ENCODE measurements at regions not wholly inside any gene's neighbourhood (a gene's known extent, or its start where the extent isn't known, plus 50 kb on each side); places are given as distances from the start of the nearest gene placed in this dataset.
"Not testable (repeated sequence)": the region's sequence is repeated elsewhere in the genome, so short reads cannot be mapped to it uniquely, and the experiment has no call there.

DNA sequence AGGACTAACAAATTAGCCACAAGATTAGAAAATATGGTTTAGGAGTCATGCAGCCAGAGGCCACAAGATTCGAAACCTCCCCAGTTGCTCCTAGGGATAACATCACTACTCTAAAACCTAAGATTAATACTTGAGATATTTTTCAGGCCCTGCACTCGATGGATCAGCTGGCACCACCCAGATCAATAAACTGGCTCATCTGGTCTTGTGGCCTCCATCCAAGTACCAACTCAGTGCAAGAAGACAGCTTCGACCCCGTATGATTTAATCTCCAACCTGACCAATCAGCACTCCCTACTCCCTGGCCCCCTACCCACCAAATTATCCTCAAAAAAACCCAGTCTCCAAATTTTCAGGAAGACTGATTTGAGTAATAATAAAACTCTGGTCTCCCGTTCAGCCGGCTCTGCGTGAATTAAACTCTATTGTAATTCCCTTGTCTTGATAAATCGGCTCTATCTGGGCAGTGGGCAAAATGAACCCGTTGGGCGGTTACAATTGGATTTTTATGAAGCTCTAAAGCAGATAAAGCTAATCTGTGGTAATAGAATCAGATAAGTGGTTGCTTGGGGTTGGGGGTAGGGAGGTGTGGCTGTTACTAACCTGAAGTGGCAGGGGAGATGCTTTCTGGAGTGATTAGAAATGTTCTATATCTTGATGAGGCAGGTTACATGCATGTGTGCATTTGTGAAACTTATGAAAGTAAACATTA lies 91.8 kb upstream of the ATXN3L start:
- TF ChIP-seq, protein P1, sequence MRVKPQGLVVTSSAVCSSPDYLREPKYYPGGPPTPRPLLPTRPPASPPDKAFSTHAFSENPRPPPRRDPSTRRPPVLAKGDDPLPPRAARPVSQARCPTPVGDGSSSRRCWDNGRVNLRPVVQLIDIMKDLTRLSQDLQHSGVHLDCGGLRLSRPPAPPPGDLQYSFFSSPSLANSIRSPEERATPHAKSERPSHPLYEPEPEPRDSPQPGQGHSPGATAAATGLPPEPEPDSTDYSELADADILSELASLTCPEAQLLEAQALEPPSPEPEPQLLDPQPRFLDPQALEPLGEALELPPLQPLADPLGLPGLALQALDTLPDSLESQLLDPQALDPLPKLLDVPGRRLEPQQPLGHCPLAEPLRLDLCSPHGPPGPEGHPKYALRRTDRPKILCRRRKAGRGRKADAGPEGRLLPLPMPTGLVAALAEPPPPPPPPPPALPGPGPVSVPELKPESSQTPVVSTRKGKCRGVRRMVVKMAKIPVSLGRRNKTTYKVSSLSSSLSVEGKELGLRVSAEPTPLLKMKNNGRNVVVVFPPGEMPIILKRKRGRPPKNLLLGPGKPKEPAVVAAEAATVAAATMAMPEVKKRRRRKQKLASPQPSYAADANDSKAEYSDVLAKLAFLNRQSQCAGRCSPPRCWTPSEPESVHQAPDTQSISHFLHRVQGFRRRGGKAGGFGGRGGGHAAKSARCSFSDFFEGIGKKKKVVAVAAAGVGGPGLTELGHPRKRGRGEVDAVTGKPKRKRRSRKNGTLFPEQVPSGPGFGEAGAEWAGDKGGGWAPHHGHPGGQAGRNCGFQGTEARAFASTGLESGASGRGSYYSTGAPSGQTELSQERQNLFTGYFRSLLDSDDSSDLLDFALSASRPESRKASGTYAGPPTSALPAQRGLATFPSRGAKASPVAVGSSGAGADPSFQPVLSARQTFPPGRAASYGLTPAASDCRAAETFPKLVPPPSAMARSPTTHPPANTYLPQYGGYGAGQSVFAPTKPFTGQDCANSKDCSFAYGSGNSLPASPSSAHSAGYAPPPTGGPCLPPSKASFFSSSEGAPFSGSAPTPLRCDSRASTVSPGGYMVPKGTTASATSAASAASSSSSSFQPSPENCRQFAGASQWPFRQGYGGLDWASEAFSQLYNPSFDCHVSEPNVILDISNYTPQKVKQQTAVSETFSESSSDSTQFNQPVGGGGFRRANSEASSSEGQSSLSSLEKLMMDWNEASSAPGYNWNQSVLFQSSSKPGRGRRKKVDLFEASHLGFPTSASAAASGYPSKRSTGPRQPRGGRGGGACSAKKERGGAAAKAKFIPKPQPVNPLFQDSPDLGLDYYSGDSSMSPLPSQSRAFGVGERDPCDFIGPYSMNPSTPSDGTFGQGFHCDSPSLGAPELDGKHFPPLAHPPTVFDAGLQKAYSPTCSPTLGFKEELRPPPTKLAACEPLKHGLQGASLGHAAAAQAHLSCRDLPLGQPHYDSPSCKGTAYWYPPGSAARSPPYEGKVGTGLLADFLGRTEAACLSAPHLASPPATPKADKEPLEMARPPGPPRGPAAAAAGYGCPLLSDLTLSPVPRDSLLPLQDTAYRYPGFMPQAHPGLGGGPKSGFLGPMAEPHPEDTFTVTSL (CRISPR knock-in tag; IDR thresholded peaks at IDR 0.05; ENCODE audit: borderline replicate concordance) = no peak
- Histone ChIP-seq H3K27me3 (ENCODE audit: control insufficient read depth in 1 of 2, insufficient read depth in 2 of 2, low read length in 2 of 2) (no peaks in the 10 kb centered on the region), H3K27ac (ENCODE audit: extremely low read length, insufficient read depth, low read length) (no peak overlapping the region), H3K4me3 (replicated peaks in 1 of 3; ENCODE audit: insufficient read depth in 1 of 3, low read depth in 2 of 3, low read length in 3 of 3) (no peak overlapping the region), H3K79me2 (ENCODE audit: insufficient read depth, low read length) (no peaks in the 10 kb centered on the region), H3K4me2 (ENCODE audit: low read depth, low read length) (no peak overlapping the region), H2AFZ (ENCODE audit: low read length) (no peak overlapping the region), H3K36me3 (replicated peaks in 1 of 2; ENCODE audit: control insufficient read depth in 1 of 2, insufficient read depth in 2 of 2, low read length in 2 of 2) (no peaks in the 10 kb centered on the region), H3K4me1 (ENCODE audit: insufficient read depth, low read length) (no peaks in the 10 kb centered on the region), H3K9ac (ENCODE audit: insufficient read depth, low read depth, low read length) (no peak overlapping the region), H3K9me3 (ENCODE audit: low read length) (no peaks in the 10 kb centered on the region), H4K20me1 (ENCODE audit: insufficient read depth, low read length) (no peaks in the 10 kb centered on the region)
- ATAC-seq = no peak
- DNase-seq (ENCODE audit: low spot score) = no peak
- no peak for FAIRE-seq
- ChIA-PET CTCF (ENCODE audit: low intra/inter-chr PET ratio, low total read pairs) (no interaction called here), POLR2A (no interaction called here)
- WGBS (ENCODE audit: low lambda C conversion rate) = 38% methylated on average over 8 of the region's 10 CpGs
- in situ Hi-C loops (cut with HindIII; ENCODE audit: extremely low pct_ligation_motif_present, low pct_unique_long_range_greater_than_20kb) (no loop called here), intact Hi-C loops (cut with micrococcal nuclease; ENCODE audit: unreplicated experiment) (no loop called here)
- no TSS peak for BruUV-seq (replicated peaks)

GRCh38 chrX:13408599-13408998 lies 88.7 kb upstream of the ATXN3L start:
- H2AFZ ChIP-seq (ENCODE audit: low read length); H4K20me1 ChIP-seq (ENCODE audit: insufficient read depth, low read length); H3K27ac ChIP-seq (ENCODE audit: extremely low read length, insufficient read depth, low read length); H3K9me3 ChIP-seq (ENCODE audit: low read length); H3K9ac ChIP-seq (ENCODE audit: insufficient read depth, low read depth, low read length); H3K79me2 ChIP-seq (ENCODE audit: insufficient read depth, low read length); H3K4me1 ChIP-seq (ENCODE audit: insufficient read depth, low read length); in situ Hi-C loops (cut with HindIII; ENCODE audit: extremely low pct_ligation_motif_present, low pct_unique_long_range_greater_than_20kb); BruUV-seq (replicated peaks); H3K4me2 ChIP-seq (ENCODE audit: low read depth, low read length); CTCF ChIA-PET (ENCODE audit: low intra/inter-chr PET ratio, low total read pairs); H3K4me3 ChIP-seq (replicated peaks in 1 of 3; ENCODE audit: insufficient read depth in 1 of 3, low read depth in 2 of 3, low read length in 3 of 3); H3K36me3 ChIP-seq (replicated peaks in 1 of 2; ENCODE audit: control insufficient read depth in 1 of 2, insufficient read depth in 2 of 2, low read length in 2 of 2); FAIRE-seq; DNase-seq (ENCODE audit: low spot score); ATAC-seq; H3K27me3 ChIP-seq (ENCODE audit: control insufficient read depth in 1 of 2, insufficient read depth in 2 of 2, low read length in 2 of 2); intact Hi-C loops (cut with micrococcal nuclease; ENCODE audit: unreplicated experiment); POLR2A ChIA-PET: not testable (repeated sequence)
- 0% methylated on average over 1 of the region's 1 CpG for WGBS (ENCODE audit: low lambda C conversion rate)

GRCh38 chrX:13404777-13405176 lies 84.9 kb upstream of the ATXN3L start:
- in situ Hi-C loops (cut with HindIII; ENCODE audit: extremely low pct_ligation_motif_present, low pct_unique_long_range_greater_than_20kb); ATAC-seq; BruUV-seq (replicated peaks); H3K4me3 ChIP-seq (replicated peaks in 1 of 3; ENCODE audit: insufficient read depth in 1 of 3, low read depth in 2 of 3, low read length in 3 of 3); H3K36me3 ChIP-seq (replicated peaks in 1 of 2; ENCODE audit: control insufficient read depth in 1 of 2, insufficient read depth in 2 of 2, low read length in 2 of 2); POLR2A ChIA-PET; H3K9me3 ChIP-seq (ENCODE audit: low read length); DNase-seq (ENCODE audit: low spot score); H2AFZ ChIP-seq (ENCODE audit: low read length); H3K27ac ChIP-seq (ENCODE audit: extremely low read length, insufficient read depth, low read length); intact Hi-C loops (cut with micrococcal nuclease; ENCODE audit: unreplicated experiment); CTCF ChIA-PET (ENCODE audit: low intra/inter-chr PET ratio, low total read pairs); H4K20me1 ChIP-seq (ENCODE audit: insufficient read depth, low read length); FAIRE-seq; H3K4me1 ChIP-seq (ENCODE audit: insufficient read depth, low read length); H3K79me2 ChIP-seq (ENCODE audit: insufficient read depth, low read length); H3K27me3 ChIP-seq (ENCODE audit: control insufficient read depth in 1 of 2, insufficient read depth in 2 of 2, low read length in 2 of 2); H3K4me2 ChIP-seq (ENCODE audit: low read depth, low read length); H3K9ac ChIP-seq (ENCODE audit: insufficient read depth, low read depth, low read length): not testable (repeated sequence)
- 20% methylated on average over 1 of the region's 7 CpGs for WGBS (ENCODE audit: low lambda C conversion rate)

Measured in HepG2 (cell line).